Right ventricle myocardium inferior (tissue), 1 donor: ENCODE measurements at regions not wholly inside any gene's neighbourhood (a gene's known extent, or its start where the extent isn't known, plus 50 kb on each side); places are given as distances from the start of the nearest gene placed in this dataset.
A peak's percentile ranks its signal among the peaks of the same experiment; 100 is the strongest.

ENCODE experiments used
- ATAC-seq: fragments of 200-7000 bp; cut with Tn5 transposase; one replicate; pipeline ENCODE4 v1.9.1; 2020; ENCODE audit warnings: mild to moderate bottlenecking, moderate library complexity
- DNase-seq: peaks from one replicate; pipeline ENCODE4 v3.0.0; 2021; ENCODE audit errors: missing footprints
- intact Hi-C: fragments of 100-400 bp; cut with DNase I; formaldehyde crosslinking; loops from one replicate; pipeline ENCODE4 v1.11.0; 2022
- donor health status: DM: no; HTN: yes; CAD: no; lungs with severe emphysema.

DNA sequence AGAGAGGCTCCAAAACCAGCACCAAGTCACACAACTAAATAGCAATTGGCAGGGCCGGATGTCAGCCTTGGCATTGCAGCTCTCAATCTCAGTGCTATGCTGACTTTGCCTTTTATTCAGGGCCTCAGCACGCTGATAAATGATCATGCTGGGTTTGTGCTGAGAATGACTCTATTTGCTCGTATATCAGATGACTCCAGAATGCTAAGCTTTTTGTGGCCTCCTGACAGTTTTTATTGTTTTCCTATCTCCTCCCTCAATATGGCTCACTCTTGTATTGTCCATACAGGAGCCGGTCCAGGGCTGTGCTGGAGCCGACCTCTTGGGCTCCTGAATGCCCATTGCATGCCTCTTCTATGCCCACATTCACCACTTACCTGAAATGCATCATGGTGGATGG, 211.0 kb downstream of the EFNB2 start:
- ATAC-seq: no peak
- intact Hi-C loops: no loop called here
- DNase-seq: no peak

DNA sequence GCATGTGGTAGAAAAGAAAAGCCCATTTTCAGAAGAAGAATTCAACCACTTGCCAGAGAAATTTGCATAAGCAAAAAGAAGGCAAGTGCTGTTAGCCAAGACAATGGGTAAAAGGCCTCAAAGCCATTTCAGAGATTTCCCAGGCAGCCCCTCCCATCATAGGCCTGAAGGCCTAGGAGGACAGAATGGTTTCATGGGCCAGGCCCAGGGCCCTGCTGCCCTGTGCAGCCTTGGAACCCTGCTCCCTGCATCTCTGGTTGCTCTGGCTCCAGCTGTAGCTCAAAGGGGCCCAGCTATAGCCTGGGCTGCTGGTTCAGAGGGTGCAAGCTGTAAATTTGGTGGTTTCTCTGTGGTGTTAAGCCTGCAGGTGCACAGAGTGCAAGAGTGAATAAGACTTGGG, 212.8 kb downstream of the EFNB2 start:
- DNase-seq (no peak), ATAC-seq (no peak)
- intact Hi-C loops: no loop called here

DNA sequence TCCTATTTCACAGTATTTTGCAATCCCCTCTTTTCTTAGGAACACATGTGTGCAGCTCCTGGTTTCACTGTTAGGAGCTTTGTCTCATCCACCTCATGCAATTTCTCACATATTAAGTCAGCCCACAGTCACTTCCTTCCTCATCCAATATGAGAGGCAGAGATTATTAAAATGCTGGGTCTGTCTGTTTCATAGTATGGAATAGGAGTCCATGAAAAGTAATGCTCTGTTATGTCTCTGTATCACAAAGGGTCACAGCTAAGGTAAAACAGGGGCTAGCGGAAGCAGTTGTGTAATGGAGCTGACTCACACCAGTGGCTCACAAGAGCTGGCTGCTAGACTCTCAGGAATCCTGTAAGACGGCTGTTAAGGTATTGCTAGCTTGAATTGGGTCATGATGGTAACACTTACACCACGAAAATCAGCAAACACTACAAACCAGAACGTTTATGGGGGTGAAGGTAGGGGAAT, 216.5 kb downstream of the EFNB2 start:
- ATAC-seq (no peak), DNase-seq (no peak)
- intact Hi-C loops: no loop called here

DNA sequence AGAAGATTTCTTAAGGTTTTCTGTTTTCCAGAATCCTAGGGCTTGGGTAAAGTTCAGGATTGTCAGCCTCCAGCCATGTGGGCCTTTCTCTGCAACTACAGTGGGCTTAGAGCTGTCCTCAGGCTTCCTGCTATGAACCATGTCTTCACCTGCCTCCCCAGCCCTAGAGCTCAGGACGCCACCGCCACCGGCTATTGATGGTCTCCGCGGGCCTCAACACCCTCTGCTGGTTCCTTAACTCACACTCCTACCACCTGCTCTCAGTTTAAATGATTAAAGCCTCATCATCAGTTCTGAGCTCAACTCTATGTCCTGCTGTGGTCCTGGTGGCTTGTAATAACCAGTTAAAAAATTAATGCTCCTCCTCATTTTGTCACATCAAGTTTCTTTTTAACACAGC, 221.0 kb downstream of the EFNB2 start:
- DNase-seq (no peak), ATAC-seq (no peak)
- intact Hi-C loops: no loop called here

DNA sequence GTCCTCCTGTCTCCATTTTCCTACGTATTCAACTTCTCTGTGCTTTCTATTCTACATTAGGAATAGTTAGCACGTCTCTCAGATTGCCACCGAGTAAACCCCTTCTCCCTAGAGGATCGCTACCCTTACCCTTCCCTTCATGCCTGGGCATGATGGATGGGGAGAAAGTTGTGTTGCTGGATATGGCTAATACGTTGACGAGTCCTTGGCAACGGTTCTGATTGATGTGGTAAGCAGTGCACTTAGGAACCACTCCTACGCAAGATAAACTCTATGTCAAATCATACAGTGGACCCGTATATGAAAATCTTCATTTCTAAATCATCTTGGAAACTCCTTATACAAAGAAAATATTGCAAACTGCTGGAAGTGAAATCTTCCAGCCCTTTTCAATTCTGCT, 224.5 kb downstream of the EFNB2 start:
- DNase-seq (no peak), ATAC-seq (no peak)
- intact Hi-C loops: no loop called here

DNA sequence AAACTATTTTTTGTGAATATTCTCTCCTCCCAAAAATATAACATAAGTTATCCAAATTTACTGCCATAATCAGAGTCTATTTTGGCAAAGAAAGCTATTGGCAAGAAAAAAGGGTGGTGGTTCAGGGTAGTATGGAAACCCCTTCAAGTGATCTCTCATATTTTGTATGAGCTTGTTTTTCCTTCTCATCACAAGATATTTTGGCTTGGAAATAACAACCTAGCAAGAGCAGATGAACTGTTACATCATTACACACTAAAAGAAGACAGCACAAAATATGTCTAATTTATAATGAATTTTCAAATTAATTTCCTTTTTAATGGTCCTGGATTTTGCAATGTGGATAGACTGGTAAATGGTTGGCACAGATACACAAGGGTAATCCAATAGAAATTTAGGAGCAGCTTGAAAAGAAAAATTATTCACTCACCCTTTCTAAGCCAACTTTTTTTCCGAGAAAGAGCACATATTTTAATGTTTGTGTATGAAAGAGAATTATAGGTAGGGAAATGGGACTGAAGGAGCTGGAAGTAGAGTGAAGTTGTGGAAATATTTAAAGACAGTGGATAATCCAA, 225.1 kb downstream of the EFNB2 start:
- intact Hi-C loops: no loop called here
- ATAC-seq (no peak), DNase-seq (no peak)

DNA sequence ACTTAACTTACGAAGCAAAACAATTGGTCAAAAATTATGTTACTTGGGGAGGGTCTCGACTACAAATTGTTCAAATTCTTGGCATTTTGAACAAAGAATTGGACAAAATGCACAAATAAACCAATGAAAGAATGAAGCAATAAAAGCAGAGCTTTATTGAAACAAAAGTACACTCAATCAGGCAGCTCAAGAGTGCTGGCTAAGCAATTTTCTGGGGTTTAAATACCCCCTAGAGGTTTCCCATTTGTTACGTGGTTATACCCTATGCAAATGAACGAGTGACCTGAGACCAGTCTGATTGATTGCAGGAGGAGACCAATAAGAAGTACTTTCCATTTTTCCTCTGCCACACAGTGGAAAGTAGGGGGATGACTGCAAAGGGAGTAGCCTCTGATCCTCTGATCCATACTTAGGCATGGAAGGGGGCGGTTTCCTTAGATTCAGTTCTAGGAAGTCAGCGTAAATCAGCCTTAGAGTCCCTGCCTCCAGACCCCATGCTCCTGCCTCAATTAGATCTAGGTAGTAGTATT, 228.6 kb downstream of the EFNB2 start:
- no peak for ATAC-seq
- intact Hi-C loops: no loop called here
- no peak for DNase-seq

DNA sequence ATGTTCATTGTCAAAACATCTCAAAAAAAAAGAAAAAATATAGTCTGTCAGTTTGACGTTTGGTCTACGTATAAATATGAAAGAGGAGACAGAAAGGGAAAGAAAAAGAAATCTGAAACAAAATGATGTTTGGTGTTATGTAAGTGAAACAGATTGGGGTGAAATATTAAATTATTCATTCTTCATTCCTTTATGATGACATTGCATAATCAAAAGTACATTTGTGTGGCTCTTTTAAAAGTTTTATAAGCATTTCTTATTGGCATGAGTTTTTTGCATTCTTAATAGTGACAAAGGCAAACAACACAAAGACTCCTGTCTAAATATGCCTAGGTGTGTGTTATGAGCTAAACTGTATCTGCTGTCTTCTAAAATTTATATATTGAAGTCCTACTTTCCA, 232.6 kb downstream of the EFNB2 start:
- no peak for ATAC-seq
- no peak for DNase-seq
- intact Hi-C loops: no loop called here

DNA sequence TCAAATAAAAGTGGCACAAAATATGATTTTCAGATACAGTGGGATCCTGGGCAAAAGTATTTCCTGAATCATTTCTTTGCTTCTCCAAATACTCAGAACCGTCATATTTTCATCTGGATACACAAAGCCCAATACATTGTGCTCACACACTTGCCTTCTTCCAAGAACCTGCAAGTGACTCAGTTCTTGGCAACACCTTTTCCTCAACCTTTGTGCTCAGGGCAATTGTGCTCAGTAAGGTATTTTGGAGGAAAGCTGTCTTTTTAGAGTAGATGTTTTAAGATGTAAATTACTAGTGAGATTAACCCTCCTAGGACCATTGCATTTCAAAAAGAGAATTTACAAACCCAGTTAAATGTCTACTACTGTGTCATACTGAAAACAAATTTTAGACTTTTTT, 233.5 kb downstream of the EFNB2 start:
- ATAC-seq (no peak), DNase-seq (no peak)
- intact Hi-C loops: no loop called here

DNA sequence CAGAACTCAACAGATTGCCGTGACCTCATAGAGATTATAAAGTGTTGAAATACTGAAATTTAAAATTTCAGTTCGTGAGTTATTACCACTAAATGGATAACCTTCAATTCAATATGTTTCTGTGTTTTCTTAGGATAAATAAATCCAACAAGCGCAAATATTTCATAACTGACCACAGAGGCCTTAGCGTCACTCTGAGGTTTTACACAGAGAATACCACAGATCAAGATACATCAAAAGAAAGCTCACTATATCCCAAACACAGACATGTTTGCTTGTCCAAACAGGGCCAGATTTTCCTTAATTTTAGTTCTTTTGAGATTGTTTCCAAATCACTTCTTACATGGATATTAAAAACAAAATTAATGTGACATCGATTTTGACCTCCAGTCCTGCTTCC, 235.8 kb downstream of the EFNB2 start:
- DNase-seq: no peak
- ATAC-seq: no peak
- intact Hi-C loops: no loop called here

DNA sequence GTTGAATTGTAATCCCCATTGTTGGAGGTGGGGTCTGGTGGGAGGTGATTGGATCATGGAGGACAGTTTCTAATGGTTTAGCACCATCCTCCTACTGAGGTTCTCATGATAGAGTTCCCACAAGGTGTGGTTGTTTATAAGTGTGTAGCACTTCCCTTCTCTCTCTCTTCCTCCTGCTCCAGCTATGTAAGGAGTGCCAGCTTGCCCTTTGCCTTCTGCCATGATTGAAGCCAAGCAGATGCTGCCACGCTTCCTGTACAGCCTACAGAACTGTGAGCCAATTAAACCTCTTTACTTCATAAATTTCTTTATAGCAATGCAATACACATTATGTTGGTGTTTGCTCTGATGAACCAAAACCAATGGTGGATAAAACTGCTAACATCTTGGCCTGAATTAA, 238.2 kb downstream of the EFNB2 start:
- intact Hi-C loops: no loop called here
- ATAC-seq (no peak), DNase-seq (no peak)

DNA sequence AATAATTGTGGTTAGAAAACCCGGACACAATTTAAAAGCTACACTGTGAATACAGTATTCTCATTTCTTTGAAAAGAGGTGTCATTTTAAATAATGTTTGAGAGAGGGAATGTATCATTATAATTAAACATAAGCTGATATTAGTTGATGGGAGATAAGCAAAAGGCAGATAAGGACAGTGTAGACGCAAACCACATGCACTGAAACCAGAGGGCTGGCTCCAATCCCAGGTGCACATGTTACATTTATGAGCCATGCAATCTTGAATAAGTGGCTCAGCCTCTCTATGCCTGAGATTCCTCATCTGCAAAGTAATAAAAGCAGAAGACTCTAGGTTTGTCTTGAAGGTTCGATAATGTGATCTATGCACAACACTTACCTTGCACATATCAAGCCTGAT, 238.7 kb downstream of the EFNB2 start:
- DNase-seq (no peak), ATAC-seq (no peak)
- intact Hi-C loops: no loop called here

DNA sequence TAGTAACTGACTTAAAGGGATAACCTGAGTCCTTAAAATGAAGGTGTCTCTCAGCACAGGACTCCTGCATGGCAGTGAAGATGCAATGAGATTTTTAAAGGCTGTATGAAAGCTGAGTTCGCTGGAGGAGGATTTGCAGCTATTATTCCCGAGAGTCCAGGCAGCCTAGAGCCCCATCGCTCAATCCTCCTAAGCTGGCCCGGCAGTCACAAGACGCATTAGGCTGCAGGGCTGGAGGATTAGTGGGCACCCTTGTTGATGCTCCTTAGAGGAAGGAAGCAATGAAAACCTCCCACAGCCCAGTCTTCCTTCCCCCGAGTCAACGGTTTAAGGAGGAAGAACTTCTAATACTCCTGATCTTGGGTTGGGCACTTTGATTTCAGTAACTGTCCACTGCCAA, 239.5 kb downstream of the EFNB2 start:
- no peak for DNase-seq
- intact Hi-C loops: no loop called here

DNA sequence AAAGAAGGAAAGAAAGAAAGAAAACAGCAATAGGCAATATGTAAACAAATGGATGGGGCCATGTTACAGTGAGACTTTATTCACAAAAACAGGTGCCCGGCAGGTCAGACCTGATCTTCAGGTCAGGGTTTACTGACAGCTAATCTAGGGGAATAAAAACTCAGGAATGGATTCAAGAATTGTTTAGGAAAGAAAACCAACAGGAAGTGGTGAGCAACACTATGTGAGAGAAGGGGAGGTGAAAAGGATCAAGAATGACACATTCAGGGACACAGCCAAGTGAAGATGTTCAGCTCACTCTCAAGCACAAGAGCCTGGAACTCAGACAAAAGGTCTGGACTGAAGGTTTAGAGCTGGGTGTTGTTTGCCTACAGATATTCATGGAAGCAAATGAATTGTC, 244.5 kb downstream of the EFNB2 start:
- DNase-seq (no peak), ATAC-seq (no peak)
- intact Hi-C loops: no loop called here

More for the DNA sequence above, 239.5 kb downstream of the EFNB2 start:
- no peak for ATAC-seq

DNA sequence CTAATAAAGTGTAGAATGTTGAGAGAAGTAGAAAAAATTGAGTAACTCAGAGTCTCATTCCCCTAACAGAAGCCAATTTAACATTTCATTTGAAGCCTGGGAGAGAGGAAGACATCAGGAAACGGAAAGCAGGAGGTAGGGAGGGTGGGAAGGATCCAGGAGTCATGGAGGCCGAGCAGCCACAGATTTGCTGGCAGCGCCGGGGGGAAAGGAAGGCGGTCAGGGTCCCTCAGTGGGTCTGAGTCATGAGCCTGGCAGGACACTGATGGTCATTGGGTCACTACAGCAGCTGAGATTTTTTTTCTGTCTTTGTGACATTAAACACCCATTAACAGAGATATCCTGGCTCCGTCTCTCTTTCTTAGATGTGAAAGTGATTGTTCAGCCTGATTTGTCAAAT, 248.1 kb downstream of the EFNB2 start:
- ATAC-seq: no peak
- intact Hi-C loops: no loop called here
- no peak for DNase-seq

DNA sequence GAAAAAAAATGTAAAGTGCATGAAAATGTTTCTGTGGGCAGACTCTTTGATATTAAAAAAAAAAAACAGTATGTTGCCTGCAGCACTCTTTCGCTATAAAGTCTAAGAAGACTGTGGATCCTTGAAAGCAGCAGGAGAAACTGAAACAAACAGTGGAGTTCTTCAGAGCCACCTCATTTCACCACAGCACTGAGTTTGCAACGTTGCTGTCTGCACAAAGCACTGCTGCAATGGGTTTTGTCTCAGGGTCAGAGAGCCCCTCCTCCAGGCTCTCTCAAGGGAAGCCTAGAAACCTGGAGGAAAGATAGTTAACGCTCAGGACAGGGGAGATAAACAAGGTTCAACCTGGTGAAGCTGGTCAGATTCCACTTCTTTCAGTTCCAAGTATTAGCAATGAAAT, 248.7 kb downstream of the EFNB2 start:
- intact Hi-C loops: no loop called here

DNA sequence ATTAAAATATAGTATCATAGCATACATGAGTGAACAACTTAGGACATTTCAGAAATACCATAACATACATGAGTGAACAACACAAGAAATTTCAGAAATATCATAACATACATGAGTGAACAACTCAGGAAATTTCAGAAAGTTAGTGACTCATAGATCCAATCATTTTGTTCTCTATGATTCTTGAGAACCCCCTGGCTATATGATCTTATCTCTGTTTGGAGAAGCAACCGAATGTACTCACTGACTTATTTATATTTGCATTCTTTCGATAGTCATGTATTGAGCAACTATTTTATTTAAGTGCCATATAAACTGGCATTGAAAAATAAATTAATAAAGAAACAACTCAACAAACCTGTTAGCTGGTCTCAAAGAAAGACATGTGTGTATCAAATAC, 251.1 kb downstream of the EFNB2 start:
- ATAC-seq (no peak), DNase-seq (no peak)
- intact Hi-C loops: no loop called here

More for the DNA sequence above, 248.7 kb downstream of the EFNB2 start:
- no peak for ATAC-seq
- DNase-seq: no peak

DNA sequence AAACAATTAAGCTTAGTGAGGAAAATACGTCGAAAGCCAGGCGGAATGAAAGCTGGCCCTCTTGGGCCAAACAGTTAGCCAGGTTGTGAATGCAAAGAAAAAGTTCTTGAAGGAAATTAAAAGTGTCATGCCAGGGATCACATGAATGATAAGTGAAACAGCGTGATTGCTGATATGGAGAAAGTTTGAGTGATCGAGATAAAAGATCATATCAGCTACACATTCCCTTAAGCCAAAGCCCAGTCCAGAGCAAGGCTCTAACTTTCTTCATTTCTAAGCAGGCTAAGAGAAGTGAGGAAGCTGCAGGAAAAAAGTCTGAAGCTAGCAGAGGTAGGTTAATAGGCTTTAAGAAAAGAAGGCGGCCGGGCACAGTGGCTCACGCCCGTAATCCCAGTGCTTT, 254.0 kb downstream of the EFNB2 start:
- intact Hi-C loops: no loop called here
- DNase-seq (no peak), ATAC-seq (no peak)

DNA sequence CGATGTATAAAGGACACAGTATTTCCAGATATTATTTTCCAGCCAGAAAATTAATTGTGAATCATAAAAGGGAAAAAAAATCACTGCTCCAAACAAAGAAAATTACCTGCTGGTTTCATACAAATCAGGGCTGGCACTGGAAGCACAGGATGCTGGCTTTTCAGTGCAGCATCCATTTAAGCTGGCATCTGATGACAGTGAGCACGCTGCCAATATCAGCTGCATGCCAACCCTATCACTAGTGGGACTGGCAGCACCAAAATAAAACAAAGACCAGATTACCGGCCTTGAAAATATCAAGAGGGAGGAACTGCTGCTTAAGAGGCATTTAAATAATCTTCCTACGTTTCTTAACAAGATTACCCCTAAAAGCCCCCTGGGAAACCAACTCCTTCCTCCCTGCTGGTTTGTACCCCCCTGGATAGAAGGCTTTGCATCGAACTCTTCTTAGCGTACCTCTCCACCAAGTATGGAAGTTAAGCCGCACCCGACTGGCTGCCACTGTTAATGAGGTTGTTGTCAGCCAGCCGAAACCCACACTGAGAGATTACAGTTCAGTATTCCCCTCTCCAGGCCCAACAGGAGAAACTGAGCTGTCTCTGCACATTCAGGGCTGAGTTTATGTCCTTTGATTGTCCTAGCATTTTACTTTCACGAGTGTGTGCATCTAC, 257.8 kb downstream of the EFNB2 start:
- DNase-seq (no peak), ATAC-seq (peak; percentile 75)
- intact Hi-C loops: no loop called here

DNA sequence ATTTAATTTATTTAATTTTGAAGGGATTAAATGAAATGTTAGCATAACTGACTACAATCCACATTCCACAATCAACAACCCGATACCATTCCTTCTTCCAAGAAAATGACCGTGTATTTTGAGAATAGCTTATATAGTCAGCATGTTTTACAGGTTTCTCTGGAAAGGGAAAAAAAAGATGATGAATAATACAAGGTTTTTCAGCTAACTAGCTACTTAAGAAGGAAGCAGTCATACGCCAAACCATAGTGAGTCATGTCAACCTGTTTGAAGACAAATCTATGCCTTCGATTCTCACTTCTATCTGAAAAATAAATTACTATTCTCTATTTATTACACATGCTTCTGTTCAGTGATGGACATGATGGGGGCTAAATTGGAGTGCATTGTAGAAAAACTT, 258.6 kb downstream of the EFNB2 start:
- intact Hi-C loops: no loop called here
- DNase-seq (no peak), ATAC-seq (no peak)
